Heart left ventricle (tissue), 16 donors: ENCODE measurements at regions not wholly inside any gene's neighbourhood (a gene's known extent, or its start where the extent isn't known, plus 50 kb on each side); places are given as distances from the start of the nearest gene placed in this dataset.

Experiments
- ATAC-seq, 4 donors: fragments of 200-7000 bp; cut with Tn5 transposase; one replicate each; pipeline ENCODE4 v1.9.1; 2020 to 2022; ENCODE audit warnings: moderate library complexity in 4 of 4, mild to moderate bottlenecking in 3 of 4, moderate number of reproducible peaks in 1 of 4
- DNase-seq, 5 donors: peaks; one replicate each; pipeline ENCODE4 v3.0.0-alpha.2; 2020
- H3K27ac ChIP-seq, 12 donors: fragments of 200-600 bp; sonication (generic) in 4 of 12; one replicate each; pipeline versions ENCODE4 v1.5.0 to v1.8.0; 2016 to 2022; ENCODE audit warnings: mild to moderate bottlenecking in 2 of 12
- H3K27me3 ChIP-seq, 9 donors: fragments of 200-600 bp; sonication (generic) in 2 of 9; one replicate each; pipeline versions ENCODE4 v1.5.1 to v1.8.0; 2016 to 2022; ENCODE audit warnings: mild to moderate bottlenecking in 3 of 9
- H3K36me3 ChIP-seq, 9 donors: fragments of 200-600 bp; sonication (generic) in 2 of 9; one replicate each; pipeline versions ENCODE4 v1.5.0 to v1.8.0; 2018 to 2022; ENCODE audit warnings: mild to moderate bottlenecking in 2 of 9
- H3K4me1 ChIP-seq, 12 donors: fragments of 200-600 bp; sonication (generic) in 4 of 12; one replicate each; pipeline versions ENCODE4 v1.5.0 to v1.8.0; 2016 to 2022; ENCODE audit warnings: mild to moderate bottlenecking in 3 of 12
- H3K4me3 ChIP-seq, 12 donors: fragments of 200-600 bp; sonication (generic) in 4 of 12; one replicate each; pipeline versions ENCODE4 v1.5.0 to v1.8.0; 2017 to 2022; ENCODE audit warnings: mild to moderate bottlenecking in 9 of 12, moderate library complexity in 4 of 12
- H3K9me3 ChIP-seq, 12 donors: fragments of 200-600 bp; sonication (generic) in 4 of 12; one replicate each; pipeline versions ENCODE4 v1.5.0 to v1.8.0; 2016 to 2022; ENCODE audit warnings: mild to moderate bottlenecking in 1 of 12
- POLR2A ChIP-seq, 2 donors: fragments of 450-650 bp; IDR thresholded peaks; one replicate each; pipeline ENCODE4 v1.6.1; 2017; ENCODE audit warnings: antibody characterized with exemption in 2 of 2, mild to moderate bottlenecking in 2 of 2, moderate library complexity in 2 of 2
- WGBS, 4 donors: extraction: QIAGEN DNeasy Blood & Tissue Kit in 2 of 4; methylation state at CpG; one replicate each; pipeline versions ENCODE4 v1.1.5 to v1.1.7; 2013 to 2018; 5-methylcytosine and 5-hydroxymethylcytosine counted together
- intact Hi-C, 10 donors: fragments of 100-400 bp; cut with DNase I; formaldehyde crosslinking; loops; one replicate each; pipeline versions ENCODE4 v1.11.1 to v1.14.2; 2022
- TF ChIP-seq, protein P1 (sequence below), 12 donors: fragments of 200-600 bp; sonication (generic) in 4 of 12; IDR thresholded peaks; one replicate each; pipeline versions ENCODE4 v1.5.0 to v1.8.0; 2018 to 2022; ENCODE audit warnings: antibody characterized with exemption in 12 of 12, mild to moderate bottlenecking in 5 of 12
- donor health status: ischemic (EF 13 %, LVEDD 7.1; RV severe dilation, severe dysfunction).
- donor health status: healthy with polysubstance abuse.
- donor health status: DM: no; HTN: yes; CAD: no.
- donor health status: DM: no; HTN: no; CAD: no.
- donor health status: ischemic (EF 25% LVEDD 6.9; RV normal size, moderate dysfunction).
- donor health status: ischemic (EF 25% LVEDD 5.7; RV mildly dilated, moderate dysfunction).
- donor health status: healthy.
- donor health status: DM: yes; HTN: yes; CAD: no.
- donor health status: ischemic (EF 35%, LVEDD 5.7; RV mildly dilated, moderate dysfunction).
- donor health status: nonischemic (EF 11% LVEDD 7.7; RV severe dilation, severe dysfunction).
- donor health status: DM: yes; HTN: yes; CAD: no.
- donor health status: PGD.
- donor health status: ischemic (EF 29% LVEDD 5.4; RV normal size, mild dysfunction).
- donor health status: nonischemic (EF 23%, LVEDD 6.1; RV moderate dilation, normal function).

- no peak for ATAC-seq
- H3K4me3 ChIP-seq = no peak overlapping the region
- no peaks in the 10 kb centered on the region for H3K9me3 ChIP-seq
- TF ChIP-seq, protein P1, sequence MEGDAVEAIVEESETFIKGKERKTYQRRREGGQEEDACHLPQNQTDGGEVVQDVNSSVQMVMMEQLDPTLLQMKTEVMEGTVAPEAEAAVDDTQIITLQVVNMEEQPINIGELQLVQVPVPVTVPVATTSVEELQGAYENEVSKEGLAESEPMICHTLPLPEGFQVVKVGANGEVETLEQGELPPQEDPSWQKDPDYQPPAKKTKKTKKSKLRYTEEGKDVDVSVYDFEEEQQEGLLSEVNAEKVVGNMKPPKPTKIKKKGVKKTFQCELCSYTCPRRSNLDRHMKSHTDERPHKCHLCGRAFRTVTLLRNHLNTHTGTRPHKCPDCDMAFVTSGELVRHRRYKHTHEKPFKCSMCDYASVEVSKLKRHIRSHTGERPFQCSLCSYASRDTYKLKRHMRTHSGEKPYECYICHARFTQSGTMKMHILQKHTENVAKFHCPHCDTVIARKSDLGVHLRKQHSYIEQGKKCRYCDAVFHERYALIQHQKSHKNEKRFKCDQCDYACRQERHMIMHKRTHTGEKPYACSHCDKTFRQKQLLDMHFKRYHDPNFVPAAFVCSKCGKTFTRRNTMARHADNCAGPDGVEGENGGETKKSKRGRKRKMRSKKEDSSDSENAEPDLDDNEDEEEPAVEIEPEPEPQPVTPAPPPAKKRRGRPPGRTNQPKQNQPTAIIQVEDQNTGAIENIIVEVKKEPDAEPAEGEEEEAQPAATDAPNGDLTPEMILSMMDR (IDR thresholded peaks at IDR 0.05) = no peak
- no peak for TF ChIP-seq POLR2A (IDR thresholded peaks at IDR 0.05)
- no peaks in the 10 kb centered on the region for H3K36me3 ChIP-seq
- 29 to 41% (median 34%) methylated on average over 2 of the region's 2 CpGs for WGBS, 4 donors
- DNase-seq = no peak
- peaks cover 0 to 19% (median 6%) of the 10 kb centered on the region in 12 donors for H3K4me1 ChIP-seq
- intact Hi-C loops = loop anchor here in 6 of 10 donors (5.0 to 10.0 kb wide), 8 partner anchors 67 to 204 kb away; no protein-coding TSS in a partner anchor
- no peaks in the 10 kb centered on the region for H3K27me3 ChIP-seq
- H3K27ac ChIP-seq = peak overlapping the region in 8 of 12 donors; percentile 0 to 84 (median 28)
Observed at GRCh38 chr18:34590503-34590902, 119.6 kb upstream of the DTNA start.

DNA sequence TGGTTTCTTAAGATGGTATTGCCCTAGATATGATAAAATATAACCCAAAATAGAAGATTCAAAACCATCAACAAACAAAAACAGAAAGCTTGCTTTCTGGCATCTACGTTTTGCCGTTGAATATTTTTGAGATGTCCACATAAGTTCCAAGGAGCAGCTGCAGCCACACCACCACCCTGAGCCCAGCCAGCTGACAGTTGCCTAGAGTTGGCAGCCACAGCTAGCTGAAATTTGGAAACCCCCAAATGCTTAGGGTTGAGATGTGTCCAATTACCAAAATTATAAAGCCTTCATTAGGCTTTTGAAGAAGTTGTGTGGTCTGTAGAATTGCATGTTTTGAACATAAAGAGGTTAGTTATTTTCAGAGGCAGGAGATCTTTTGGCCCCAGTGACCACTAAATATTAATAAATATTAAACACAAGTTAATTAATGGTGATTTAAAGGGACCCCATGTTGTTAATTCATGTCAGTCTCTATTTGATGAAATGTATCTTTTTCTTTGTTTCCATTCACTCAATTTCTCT lies 118.1 kb upstream of the DTNA start:
- H3K36me3 ChIP-seq = no peaks in the 10 kb centered on the region
- TF ChIP-seq, protein P1 (IDR thresholded peaks at IDR 0.05) = no peak
- no peak for TF ChIP-seq POLR2A (IDR thresholded peaks at IDR 0.05)
- 41 to 63% (median 58%) methylated on average over 2 of the region's 2 CpGs for WGBS, 4 donors
- no peak for ATAC-seq
- H3K27ac ChIP-seq = peak overlapping the region; percentile 5 to 84 (median 74)
- H3K27me3 ChIP-seq = no peaks in the 10 kb centered on the region
- peak overlapping the region in 1 of 12 donors; percentile 49 for H3K4me3 ChIP-seq
- peaks cover 0 to 29% (median 6%) of the 10 kb centered on the region in 12 donors for H3K4me1 ChIP-seq
- no peak for DNase-seq
- intact Hi-C loops = loop anchor here in 7 of 10 donors (2.0 to 10.0 kb wide), 9 partner anchors 65 to 203 kb away; no protein-coding TSS in a partner anchor
- no peaks in the 10 kb centered on the region for H3K9me3 ChIP-seq

GRCh38 chr18:34592481-34592880 lies 117.6 kb upstream of the DTNA start:
- Histone ChIP-seq H3K27ac (peak overlapping the region; percentile 43 to 86 (median 76)), H3K4me3 (peak overlapping the region in 11 of 12 donors; percentile 26 to 57 (median 48)), H3K9me3 (no peaks in the 10 kb centered on the region), H3K4me1 (peaks cover 0 to 34% (median 6%) of the 10 kb centered on the region in 12 donors), H3K27me3 (no peaks in the 10 kb centered on the region), H3K36me3 (no peaks in the 10 kb centered on the region)
- WGBS, 4 donors = 35 to 47% (median 44%) methylated on average over 3 of the region's 3 CpGs
- DNase-seq = no peak
- no peak for TF ChIP-seq POLR2A (IDR thresholded peaks at IDR 0.05)
- TF ChIP-seq, protein P1 (IDR thresholded peaks at IDR 0.05) = no peak
- no peak for ATAC-seq
- intact Hi-C loops = loop anchor here in 7 of 10 donors (2.0 to 10.0 kb wide), 9 partner anchors 65 to 202 kb away; no protein-coding TSS in a partner anchor

DNA sequence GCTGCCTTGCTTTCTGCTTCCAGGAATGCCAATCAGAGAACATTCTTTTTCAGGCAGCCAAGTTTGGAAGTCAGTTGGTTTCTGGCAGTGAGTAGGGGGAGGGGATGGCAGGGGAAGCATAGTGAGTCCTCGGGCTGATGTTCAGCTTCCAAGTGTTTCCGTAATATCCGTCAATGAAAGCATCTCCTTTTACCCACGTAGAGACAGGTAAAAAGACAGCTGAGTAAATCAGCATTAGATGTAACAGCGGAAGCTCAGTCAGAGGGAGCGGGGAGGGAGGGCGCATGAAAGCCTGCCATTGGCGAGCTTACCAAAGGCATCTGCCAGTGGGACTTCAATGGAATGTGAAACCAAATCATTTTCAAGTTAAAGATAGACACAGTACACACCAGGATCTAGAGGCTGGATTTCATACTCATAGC lies 117.1 kb upstream of the DTNA start:
- Histone ChIP-seq H3K36me3 (no peaks in the 10 kb centered on the region), H3K9me3 (no peaks in the 10 kb centered on the region)

More for the DNA sequence above, 117.1 kb upstream of the DTNA start:
- Histone ChIP-seq H3K27me3 (no peaks in the 10 kb centered on the region), H3K4me1 (peaks cover 0 to 37% (median 6%) of the 10 kb centered on the region in 12 donors), H3K4me3 (peak overlapping the region in 11 of 12 donors; percentile 26 to 57 (median 48)), H3K27ac (peak overlapping the region; percentile 43 to 86 (median 76))
- TF ChIP-seq, protein P1 (IDR thresholded peaks at IDR 0.05) = no peak
- no peak for TF ChIP-seq POLR2A (IDR thresholded peaks at IDR 0.05)
- ATAC-seq (peak; percentile 89 to 95 (median 94)), DNase-seq (peak in 4 of 5 donors; percentile 61 to 78 (median 68))
- 2 to 8% (median 5%) methylated on average over 8 of the region's 8 CpGs for WGBS, 4 donors
- intact Hi-C loops = loop anchor here in 7 of 10 donors (1.0 to 10.0 kb wide), 10 partner anchors 64 to 202 kb away; no protein-coding TSS in a partner anchor
